C4-2B (cell line): ENCODE measurements at regions not wholly inside any gene's neighbourhood (a gene's known extent, or its start where the extent isn't known, plus 50 kb on each side); places are given as distances from the start of the nearest gene placed in this dataset.

ENCODE experiments used
- H3K27ac ChIP-seq: fragments of 450-650 bp; 2 replicates; pipeline ENCODE4 v1.5.1; 2017
- CTCF ChIP-seq: fragments of 450-650 bp; conservative IDR thresholded peaks from 2 replicates; pipeline ENCODE4 v1.5.1; 2017; ENCODE audit warnings: mild to moderate bottlenecking
- ZFX ChIP-seq: fragments of 450-650 bp; IDR thresholded peaks from 2 replicates; pipeline ENCODE4 v1.6.1; 2017

DNA sequence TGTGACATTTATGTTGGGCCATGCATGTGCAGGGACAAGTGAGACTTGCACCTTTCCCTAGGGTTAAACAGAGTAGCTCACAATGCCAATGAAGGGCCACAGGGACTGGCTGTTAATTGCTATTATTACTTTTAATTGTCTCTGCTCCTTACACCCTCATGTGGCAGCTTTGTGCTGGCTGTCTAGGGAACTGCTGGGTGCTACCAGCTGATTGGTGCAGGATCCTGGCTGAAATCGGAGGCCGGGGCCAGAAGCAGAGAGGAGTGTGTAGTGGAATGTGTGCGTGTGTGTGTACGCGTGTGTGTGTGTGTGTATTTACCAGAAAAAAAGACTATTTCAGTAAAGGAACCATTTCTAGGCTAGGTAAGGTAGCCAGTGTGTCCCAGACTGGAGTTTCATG is 302.5 kb downstream of the CTTN start:
- TF ChIP-seq ZFX: no peak
- no peak for TF ChIP-seq CTCF
- peak overlapping the region; percentile 85; the same call in 1 of the 2 replicates for H3K27ac ChIP-seq

DNA sequence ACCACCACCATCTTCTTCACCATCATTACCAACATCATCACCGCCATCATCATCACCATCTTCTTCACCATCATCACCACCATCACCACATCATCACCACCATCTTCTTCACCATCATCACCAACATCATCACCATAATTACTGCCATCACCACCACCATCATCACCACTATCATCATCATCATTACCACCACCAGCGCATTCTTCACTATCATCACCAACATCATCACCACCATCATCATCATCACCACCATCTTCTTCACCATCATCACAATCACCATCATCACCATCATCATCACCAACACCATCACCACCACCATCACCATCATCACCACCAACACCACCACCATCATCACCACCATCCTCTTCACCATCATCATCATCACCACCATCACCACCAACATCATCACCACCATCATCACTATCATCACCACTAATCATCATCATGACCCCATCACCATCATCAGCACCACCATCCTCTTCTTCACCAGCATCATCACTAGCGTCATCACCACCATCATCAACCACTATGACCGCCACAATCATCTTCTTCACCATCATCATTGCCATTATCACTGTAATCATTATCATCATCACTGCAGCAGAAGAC is 303.8 kb downstream of the CTTN start:
- H3K27ac ChIP-seq: no peak overlapping the region
- TF ChIP-seq ZFX: no peak
- no peak for TF ChIP-seq CTCF

DNA sequence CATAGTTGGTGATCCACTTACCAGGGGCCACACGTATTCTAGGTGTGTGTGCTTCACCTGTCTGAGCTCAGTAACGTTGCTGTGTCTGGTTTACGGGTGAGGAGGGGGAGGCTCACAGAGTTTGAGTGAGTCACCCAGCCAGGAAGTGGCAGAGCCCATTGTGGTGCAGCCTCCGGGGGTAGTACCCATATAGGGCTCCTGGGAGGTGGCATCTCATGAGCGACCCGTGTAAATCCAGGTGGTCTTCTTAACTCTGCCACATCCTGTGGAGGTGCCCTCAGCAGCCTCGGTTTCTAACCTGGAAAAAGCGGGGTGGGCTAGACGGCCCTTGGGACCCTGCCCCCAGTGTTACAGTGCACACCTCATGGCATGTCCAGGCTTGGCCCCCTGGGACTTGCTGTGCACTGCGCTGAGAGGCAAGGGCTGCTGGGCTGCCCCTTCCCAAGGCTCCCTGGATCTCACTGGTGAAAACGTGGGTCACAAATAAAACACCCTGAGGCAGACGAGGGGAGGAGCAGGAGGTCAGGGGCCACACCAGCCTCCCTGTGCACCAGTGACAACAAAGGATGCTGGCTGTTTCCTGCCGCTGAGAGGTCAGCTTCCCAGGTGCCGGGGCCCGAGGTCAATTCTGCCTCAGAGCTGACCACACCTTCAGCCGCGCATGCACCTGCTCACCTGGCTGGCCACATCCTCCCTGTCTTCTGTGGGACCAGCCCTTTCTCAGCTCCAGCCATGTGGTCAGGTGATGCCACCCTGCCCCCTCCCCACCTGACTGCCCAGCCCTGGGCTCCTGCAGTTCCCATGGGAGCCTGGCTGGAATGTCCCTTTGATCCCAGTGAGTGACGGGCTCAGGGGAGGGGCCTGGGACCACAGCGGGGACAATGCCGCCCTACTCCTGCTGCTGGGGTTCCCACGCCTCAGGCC is 305.1 kb downstream of the CTTN start:
- no peak overlapping the region for H3K27ac ChIP-seq
- TF ChIP-seq ZFX (no peak), CTCF (no peak)

GRCh38 chr11:70705097-70705496 is 306.8 kb downstream of the CTTN start:
- no peak for TF ChIP-seq ZFX
- no peak for TF ChIP-seq CTCF
- H3K27ac ChIP-seq: no peak overlapping the region

DNA sequence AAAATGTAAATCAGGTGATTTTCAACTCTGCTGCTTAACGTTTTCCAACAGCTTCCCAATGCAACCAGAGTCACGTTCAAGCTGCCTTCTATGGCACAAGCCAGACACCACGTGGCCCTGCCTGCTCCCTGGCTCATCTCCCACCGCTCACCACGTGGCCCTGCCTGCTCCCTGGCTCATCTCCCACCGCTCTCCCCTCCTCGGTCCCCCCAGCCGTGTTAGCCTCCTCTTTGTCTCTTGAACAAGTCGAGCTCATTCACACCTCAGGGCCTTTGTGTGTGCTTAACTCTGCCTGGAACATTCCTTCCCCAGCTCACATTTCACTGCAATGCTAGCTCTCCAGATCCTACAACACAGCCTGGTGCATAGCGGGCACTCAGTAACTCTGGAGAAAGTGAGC is 307.6 kb downstream of the CTTN start:
- TF ChIP-seq CTCF (no peak), ZFX (no peak)
- H3K27ac ChIP-seq: no peak overlapping the region

DNA sequence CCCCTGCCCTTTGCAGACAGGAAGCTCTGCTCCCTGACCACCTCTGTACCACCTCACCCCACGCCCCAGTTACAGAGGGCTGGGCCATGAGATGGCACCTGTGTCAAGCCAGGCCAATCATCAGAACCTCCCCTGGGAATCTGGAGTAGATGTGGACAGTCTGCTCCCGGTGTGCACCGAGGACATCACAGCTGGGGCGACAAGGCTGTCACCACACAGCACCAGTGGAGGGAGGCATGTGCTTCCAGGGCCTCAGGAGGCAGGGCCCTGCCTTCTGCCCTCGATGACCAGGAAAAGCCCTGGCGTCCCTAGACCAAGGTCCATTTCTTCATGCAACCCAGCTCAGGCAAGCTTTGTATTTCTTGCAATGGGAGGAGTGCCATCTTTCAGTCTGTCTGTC is 309.5 kb downstream of the CTTN start:
- TF ChIP-seq ZFX: no peak
- no peak for TF ChIP-seq CTCF
- no peak overlapping the region for H3K27ac ChIP-seq

- TF ChIP-seq ZFX (no peak), CTCF (no peak)
- H3K27ac ChIP-seq: no peak overlapping the region
Measured at GRCh38 chr11:70709596-70709995, 311.3 kb downstream of the CTTN start.
